Mucosa of descending colon (tissue), 3 donors: ENCODE measurements at regions not wholly inside any gene's neighbourhood (a gene's known extent, or its start where the extent isn't known, plus 50 kb on each side); places are given as distances from the start of the nearest gene placed in this dataset.

Source experiments
- ATAC-seq: fragments of 200-7000 bp; cut with Tn5 transposase; one replicate; pipeline ENCODE4 v1.9.1; 2020; ENCODE audit warnings: mild to moderate bottlenecking, moderate library complexity
- DNase-seq, 3 donors: peaks; one replicate each; pipeline ENCODE4 v3.0.0-alpha.2; 2020
- H3K36me3 ChIP-seq: fragments of 200-600 bp; one replicate; pipeline ENCODE4 v1.8.0; 2021; ENCODE audit warnings: low read depth, mild to moderate bottlenecking
- H3K4me1 ChIP-seq: fragments of 200-600 bp; one replicate; pipeline ENCODE4 v1.8.0; 2021; ENCODE audit warnings: low read depth, mild to moderate bottlenecking
- H3K4me3 ChIP-seq: fragments of 200-600 bp; one replicate; pipeline ENCODE4 v1.8.0; 2021; ENCODE audit warnings: mild to moderate bottlenecking
- H3K9me3 ChIP-seq: fragments of 200-600 bp; one replicate; pipeline ENCODE4 v1.8.0; 2021; ENCODE audit warnings: mild to moderate bottlenecking
- CTCF ChIP-seq: fragments of 200-600 bp; IDR thresholded peaks from one replicate; pipeline ENCODE4 v1.8.0; 2022; ENCODE audit warnings: antibody characterized with exemption, mild to moderate bottlenecking
- intact Hi-C, 2 donors: fragments of 100-400 bp; cut with DNase I in 1 of 2; cut with micrococcal nuclease in 1 of 2; formaldehyde crosslinking; loops; one replicate each; pipeline versions ENCODE4 v1.11.0 to v1.11.1; 2022; cut with DNase I, micrococcal nuclease
- donor health status: DM: no; HTN: no; CAD: no; lungs with moderate emphysema.
- donor health status: DM: no; HTN: no; CAD: no.
- donor health status: DM: no; HTN: yes; CAD: no.

DNA sequence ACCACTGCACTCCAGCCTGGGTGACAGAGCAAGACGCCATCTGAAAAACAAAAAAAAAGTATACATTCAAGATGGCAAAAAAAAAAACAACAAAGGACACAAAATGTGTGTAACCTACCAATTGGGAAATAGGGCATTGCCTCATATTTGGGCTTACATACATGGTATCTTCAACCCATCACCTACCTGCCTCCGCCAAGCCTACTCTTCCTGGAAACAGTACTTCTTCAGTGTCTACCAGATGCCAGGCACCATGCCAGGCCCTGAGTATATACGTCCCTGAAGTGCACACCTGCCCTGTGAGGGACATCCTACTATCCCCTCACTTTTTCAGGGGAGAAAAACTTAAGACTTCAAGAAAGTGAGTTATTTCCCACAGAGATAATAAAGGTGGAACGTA lies 160.2 kb downstream of the TOMM20 start:
- no peaks in the 10 kb centered on the region for H3K9me3 ChIP-seq
- no peak overlapping the region for H3K4me3 ChIP-seq
- intact Hi-C loops = loop anchor here in 1 of 2 donors (10.0 kb wide), 1 partner anchor 144 kb away; no protein-coding TSS in a partner anchor
- H3K4me1 ChIP-seq = peaks cover 38% of the 10 kb centered on the region
- ATAC-seq (no peak), DNase-seq (no peak)
- no peak for TF ChIP-seq CTCF
- no peaks in the 10 kb centered on the region for H3K36me3 ChIP-seq

- ATAC-seq = no peak
- TF ChIP-seq CTCF = no peak
- H3K9me3 ChIP-seq = no peaks in the 10 kb centered on the region
- no peak overlapping the region for H3K4me3 ChIP-seq
- H3K36me3 ChIP-seq = no peaks in the 10 kb centered on the region
- intact Hi-C loops = loop anchor here in 1 of 2 donors (10.0 kb wide), 1 partner anchor 142 kb away; no protein-coding TSS in a partner anchor
- DNase-seq = peak in 1 of 3 donors; percentile 34
- H3K4me1 ChIP-seq = peaks cover 47% of the 10 kb centered on the region
Measured at GRCh38 chr1:234967121-234967520, 161.5 kb downstream of the TOMM20 start.

GRCh38 chr1:234965111-234965510 lies 163.5 kb downstream of the TOMM20 start:
- H3K36me3 ChIP-seq = no peaks in the 10 kb centered on the region
- ATAC-seq (no peak), DNase-seq (peak in 1 of 3 donors; percentile 33)
- H3K9me3 ChIP-seq = no peaks in the 10 kb centered on the region
- peaks cover 52% of the 10 kb centered on the region for H3K4me1 ChIP-seq
- H3K4me3 ChIP-seq = no peak overlapping the region
- no peak for TF ChIP-seq CTCF
- intact Hi-C loops = loop anchor here in 1 of 2 donors (10.0 kb wide), 1 partner anchor 140 kb away; no protein-coding TSS in a partner anchor

DNA sequence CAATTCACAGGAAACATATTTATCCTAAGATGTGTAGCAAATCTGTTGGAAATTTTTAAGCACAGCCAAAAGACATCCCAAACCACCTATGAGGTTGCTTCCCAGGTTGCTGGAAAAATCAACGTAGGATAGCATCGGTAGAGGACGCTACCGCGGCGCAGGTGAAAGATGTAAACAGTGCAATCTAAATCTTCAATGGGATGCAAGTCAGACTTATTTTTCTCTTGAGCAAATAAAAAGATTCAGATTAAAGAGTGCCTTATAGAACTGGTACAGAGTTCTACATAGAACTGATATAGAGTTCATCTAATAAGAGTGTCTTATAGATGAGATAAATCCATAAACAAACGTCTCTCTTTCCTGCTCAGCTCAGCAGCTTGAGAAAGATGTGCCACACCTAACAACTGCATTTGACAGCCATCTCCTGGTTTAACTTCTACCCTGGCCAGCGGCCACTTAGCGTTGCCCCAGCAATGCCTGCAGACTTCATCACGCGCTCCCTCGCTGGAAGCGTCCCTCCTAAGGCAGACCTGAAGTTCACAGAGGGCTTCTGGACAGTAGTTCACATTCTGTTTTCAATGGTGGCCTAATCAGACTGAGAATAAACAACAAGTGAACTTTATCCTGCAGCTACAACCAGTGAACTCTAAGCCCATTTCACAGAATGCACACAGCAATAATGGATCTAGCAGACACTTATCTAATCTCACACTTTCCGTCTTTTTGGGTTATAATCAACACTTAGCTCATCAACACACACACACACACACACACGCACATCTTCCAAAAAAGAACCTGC lies 164.5 kb downstream of the TOMM20 start:
- Histone ChIP-seq H3K4me1 (peaks cover 60% of the 10 kb centered on the region), H3K4me3 (no peak overlapping the region), H3K9me3 (no peaks in the 10 kb centered on the region), H3K36me3 (no peaks in the 10 kb centered on the region)
- DNase-seq (peak in 2 of 3 donors; percentile 74 to 76), ATAC-seq (peak; percentile 4)
- no peak for TF ChIP-seq CTCF
- intact Hi-C loops = loop anchor here in 1 of 2 donors (5.0 to 10.0 kb wide), 4 partner anchors 118 to 352 kb away; partner anchors contain the start of gene IRF2BP2

GRCh38 chr1:234963180-234963903 lies 165.3 kb downstream of the TOMM20 start:
- H3K9me3 ChIP-seq = no peaks in the 10 kb centered on the region
- H3K4me3 ChIP-seq = no peak overlapping the region
- peak; percentile 6 for TF ChIP-seq CTCF
- intact Hi-C loops = loop anchor here in 1 of 2 donors (5.0 to 10.0 kb wide), 4 partner anchors 119 to 351 kb away; partner anchors contain the start of gene IRF2BP2
- peak; percentile 38 for ATAC-seq
- H3K36me3 ChIP-seq = no peaks in the 10 kb centered on the region
- DNase-seq = peak; percentile 85 to 95 (median 91)
- peaks cover 67% of the 10 kb centered on the region for H3K4me1 ChIP-seq
